Activated CD4-positive, alpha-beta T cell treated with anti-CD3 and anti-CD28 coated beads, Interleukin-2, amount 10 ng/mL, durations not matched to agents 7 days and 5 days (primary cell): ENCODE measurements at regions not wholly inside any gene's neighbourhood (a gene's known extent, or its start where the extent isn't known, plus 50 kb on each side); places are given as distances from the start of the nearest gene placed in this dataset.

Source experiments
- CTCF ChIA-PET: fragments of 350-600 bp; sonication (Branson Sonifier 250); formaldehyde crosslinking; loops from one replicate; lab custom pipeline; 2021; ENCODE audit warnings: antibody characterized with exemption; lab: Charles Lee
- POLR2A ChIA-PET: fragments of 350-600 bp; sonication (Branson Sonifier 250); formaldehyde crosslinking; loops from one replicate; lab custom pipeline; 2021; ENCODE audit warnings: antibody characterized with exemption; lab: Charles Lee
- DNase-seq: peaks from one replicate; pipeline ENCODE4 v3.0.0-alpha.2; 2020
- H3K27ac Mint-ChIP-seq: one replicate; pipeline ENCODE4 v1.8.0; 2021; ENCODE audit warnings: mild to moderate bottlenecking, moderate library complexity, mixed read lengths
- H3K27me3 Mint-ChIP-seq: one replicate; pipeline ENCODE4 v1.8.0; 2021; ENCODE audit warnings: mixed read lengths
- H3K36me3 Mint-ChIP-seq: one replicate; pipeline ENCODE4 v1.8.0; 2021; ENCODE audit warnings: low read depth, mixed read lengths
- H3K4me1 Mint-ChIP-seq: one replicate; pipeline ENCODE4 v1.8.0; 2021; ENCODE audit warnings: mixed read lengths
- H3K4me3 Mint-ChIP-seq: one replicate; pipeline ENCODE4 v1.8.0; 2021; ENCODE audit warnings: mild to moderate bottlenecking, moderate library complexity, mixed read lengths
- H3K9me3 Mint-ChIP-seq: one replicate; pipeline ENCODE4 v1.8.0; 2021; ENCODE audit warnings: mixed read lengths

- Mint-ChIP-seq H3K9me3 (no peaks in the 10 kb centered on the region), H3K27ac (no peak overlapping the region), H3K4me3 (no peak overlapping the region), H3K27me3 (peaks cover 7% of the 10 kb centered on the region), H3K4me1 (no peaks in the 10 kb centered on the region), H3K36me3 (no peaks in the 10 kb centered on the region)
- ChIA-PET CTCF (no interaction called here), POLR2A (no interaction called here)
- no peak for DNase-seq
Measured at GRCh38 chr13:100917011-100917410, 242.4 kb upstream of the TMTC4 start.

- no peak overlapping the region for H3K27ac Mint-ChIP-seq
- DNase-seq, result no peak
- H3K9me3 Mint-ChIP-seq, result no peaks in the 10 kb centered on the region
- ChIA-PET POLR2A (no interaction called here), CTCF (no interaction called here)
- peaks cover 12% of the 10 kb centered on the region for H3K27me3 Mint-ChIP-seq
- H3K4me3 Mint-ChIP-seq, result no peak overlapping the region
- H3K36me3 Mint-ChIP-seq, result no peaks in the 10 kb centered on the region
- H3K4me1 Mint-ChIP-seq, result no peaks in the 10 kb centered on the region
Measured at GRCh38 chr13:100913143-100913542, 238.5 kb upstream of the TMTC4 start.

GRCh38 chr13:100904293-100904976 lies 229.8 kb upstream of the TMTC4 start:
- ChIA-PET CTCF (interaction anchor here (0.6 to 0.7 kb wide), 2 partner anchors 10 to 48 kb away, joined by 3 to 5 read pairs; no protein-coding TSS in a partner anchor), POLR2A (no interaction called here)
- H3K36me3 Mint-ChIP-seq, result no peaks in the 10 kb centered on the region

DNA sequence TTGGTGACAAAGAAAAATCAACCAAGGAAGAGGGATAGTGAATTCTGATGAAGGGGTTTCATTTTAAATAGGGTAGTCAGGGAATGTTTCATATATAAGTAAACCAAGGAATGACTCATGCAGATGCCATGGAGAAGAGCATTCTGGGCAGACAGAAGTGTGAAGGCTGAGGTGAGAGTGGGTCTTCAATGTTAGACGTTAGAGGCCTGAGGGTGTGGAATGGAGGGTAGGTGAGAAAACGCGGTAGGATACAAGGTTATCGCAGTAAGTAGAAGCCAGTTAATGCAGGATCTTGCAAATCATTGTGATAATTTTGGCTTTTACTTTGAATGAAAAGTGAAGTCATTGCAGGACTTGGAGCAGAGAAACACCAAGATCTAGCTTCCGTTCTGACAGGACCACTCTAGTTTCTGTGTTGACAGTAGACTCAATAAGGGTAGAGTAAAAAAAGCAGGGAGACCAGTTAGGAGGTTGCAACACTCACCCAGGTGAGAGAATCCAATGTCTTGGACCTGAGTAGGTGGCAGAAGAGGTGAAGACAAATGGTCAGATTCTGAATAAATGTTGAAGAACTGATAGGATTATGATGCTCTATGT lies 225.2 kb upstream of the TMTC4 start:
- H3K36me3 Mint-ChIP-seq, result no peaks in the 10 kb centered on the region
- no peak overlapping the region for H3K4me3 Mint-ChIP-seq
- H3K4me1 Mint-ChIP-seq, result no peaks in the 10 kb centered on the region
- H3K27ac Mint-ChIP-seq, result no peak overlapping the region
- CTCF ChIA-PET, result no interaction called here
- no peaks in the 10 kb centered on the region for H3K9me3 Mint-ChIP-seq
- DNase-seq, result no peak
- H3K27me3 Mint-ChIP-seq, result peaks cover 2% of the 10 kb centered on the region
- POLR2A ChIA-PET, result no interaction called here

More at GRCh38 chr13:100904293-100904976, 229.8 kb upstream of the TMTC4 start:
- H3K27me3 Mint-ChIP-seq, result peaks cover 15% of the 10 kb centered on the region
- no peak overlapping the region for H3K27ac Mint-ChIP-seq
- no peaks in the 10 kb centered on the region for H3K9me3 Mint-ChIP-seq
- H3K4me1 Mint-ChIP-seq, result no peaks in the 10 kb centered on the region
- DNase-seq, result no peak
- H3K4me3 Mint-ChIP-seq, result no peak overlapping the region

- Mint-ChIP-seq H3K4me1 (no peaks in the 10 kb centered on the region), H3K27ac (no peak overlapping the region), H3K4me3 (no peak overlapping the region), H3K36me3 (no peaks in the 10 kb centered on the region), H3K9me3 (no peaks in the 10 kb centered on the region), H3K27me3 (peaks cover 5% of the 10 kb centered on the region)
- DNase-seq, result no peak
- POLR2A ChIA-PET, result no interaction called here
- CTCF ChIA-PET, result no interaction called here
Measured at GRCh38 chr13:100898431-100898830, 223.8 kb upstream of the TMTC4 start.

GRCh38 chr13:100895651-100896050 lies 221.1 kb upstream of the TMTC4 start:
- CTCF ChIA-PET, result no interaction called here
- Mint-ChIP-seq H3K36me3 (no peaks in the 10 kb centered on the region), H3K4me3 (no peak overlapping the region), H3K27me3 (peaks cover 3% of the 10 kb centered on the region), H3K4me1 (no peaks in the 10 kb centered on the region), H3K27ac (no peak overlapping the region), H3K9me3 (no peaks in the 10 kb centered on the region)
- no peak for DNase-seq
- POLR2A ChIA-PET, result no interaction called here

DNA sequence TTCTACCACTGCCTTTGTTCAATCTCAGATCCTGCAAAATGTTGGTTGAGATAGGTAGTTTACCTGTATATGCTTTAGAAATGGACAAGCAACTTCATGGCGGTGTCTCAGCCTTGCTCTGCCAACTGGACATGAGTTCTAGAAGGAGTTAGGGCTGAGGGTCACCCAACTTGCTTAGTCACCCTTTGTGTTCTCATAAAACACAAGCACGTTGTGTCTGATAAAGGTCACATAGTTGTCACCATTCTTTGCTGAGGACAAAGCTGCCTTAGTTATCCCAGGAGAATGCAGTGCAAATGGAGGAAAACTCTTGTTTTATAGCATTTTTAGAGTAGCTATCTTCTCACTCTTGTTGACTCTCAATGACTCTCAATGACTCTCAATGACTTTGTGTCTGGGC lies 218.4 kb upstream of the TMTC4 start:
- peaks cover 3% of the 10 kb centered on the region for H3K27me3 Mint-ChIP-seq
- POLR2A ChIA-PET, result no interaction called here
- H3K4me3 Mint-ChIP-seq, result no peak overlapping the region
- H3K4me1 Mint-ChIP-seq, result no peaks in the 10 kb centered on the region
- CTCF ChIA-PET, result interaction anchor here (1.3 kb wide), 1 partner anchor 15 kb away, joined by 4 read pairs; no protein-coding TSS in a partner anchor
- H3K36me3 Mint-ChIP-seq, result no peaks in the 10 kb centered on the region
- no peaks in the 10 kb centered on the region for H3K9me3 Mint-ChIP-seq
- no peak overlapping the region for H3K27ac Mint-ChIP-seq
- no peak for DNase-seq

- Mint-ChIP-seq H3K36me3 (no peaks in the 10 kb centered on the region), H3K4me3 (no peak overlapping the region), H3K4me1 (no peaks in the 10 kb centered on the region), H3K27me3 (peaks cover 3% of the 10 kb centered on the region), H3K9me3 (no peaks in the 10 kb centered on the region), H3K27ac (no peak overlapping the region)
- POLR2A ChIA-PET, result no interaction called here
- CTCF ChIA-PET, result no interaction called here
- no peak for DNase-seq
Measured at GRCh38 chr13:100890645-100891044, 216.1 kb upstream of the TMTC4 start.

DNA sequence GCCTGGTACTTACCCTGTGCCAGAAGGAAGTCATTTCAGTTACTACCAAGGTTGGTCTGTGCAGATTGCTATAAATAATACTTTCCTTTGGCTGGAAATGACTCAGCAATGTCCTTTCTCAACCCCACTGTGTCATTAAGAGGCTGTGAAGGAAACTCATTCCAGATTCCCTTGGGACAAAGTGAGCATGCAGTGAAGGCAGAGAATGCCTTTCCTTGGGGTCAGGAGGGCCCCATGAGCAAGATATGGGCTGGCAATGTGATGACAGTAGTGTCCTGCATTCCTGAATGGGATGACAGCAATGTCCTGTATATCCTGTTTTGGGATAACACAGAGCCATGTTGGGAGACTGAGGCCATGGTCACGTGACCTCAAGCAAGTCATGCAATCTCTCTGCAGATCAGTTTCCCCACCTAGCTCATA lies 213.1 kb upstream of the TMTC4 start:
- no peaks in the 10 kb centered on the region for H3K4me1 Mint-ChIP-seq
- no peak overlapping the region for H3K27ac Mint-ChIP-seq
- POLR2A ChIA-PET, result no interaction called here
- no peak for DNase-seq
- no peaks in the 10 kb centered on the region for H3K9me3 Mint-ChIP-seq
- H3K27me3 Mint-ChIP-seq, result no peaks in the 10 kb centered on the region
- CTCF ChIA-PET, result no interaction called here
- H3K4me3 Mint-ChIP-seq, result no peak overlapping the region
- H3K36me3 Mint-ChIP-seq, result no peaks in the 10 kb centered on the region

DNA sequence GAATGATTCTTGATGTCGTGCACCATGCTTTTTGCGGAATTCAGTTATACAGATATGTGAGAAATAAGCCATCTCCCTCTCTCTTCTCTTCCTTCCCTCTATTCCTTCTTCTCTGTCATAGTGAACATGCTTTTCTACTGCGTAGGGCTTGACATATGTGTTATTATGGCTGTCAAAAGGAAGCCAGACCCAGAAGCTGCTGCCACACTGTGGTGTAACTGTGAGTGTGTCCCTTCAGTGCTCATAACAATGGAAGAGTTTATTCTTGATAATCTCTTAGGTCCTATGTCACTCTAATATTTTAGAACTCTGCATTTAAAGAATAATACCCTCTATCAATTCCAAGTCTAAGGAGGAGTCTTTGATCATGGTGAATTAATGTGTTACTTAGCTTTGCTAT lies 208.9 kb upstream of the TMTC4 start:
- Mint-ChIP-seq H3K9me3 (no peaks in the 10 kb centered on the region), H3K4me1 (no peaks in the 10 kb centered on the region), H3K27ac (no peak overlapping the region), H3K36me3 (no peaks in the 10 kb centered on the region), H3K4me3 (no peak overlapping the region), H3K27me3 (no peaks in the 10 kb centered on the region)
- DNase-seq, result no peak
- CTCF ChIA-PET, result no interaction called here
- POLR2A ChIA-PET, result no interaction called here

DNA sequence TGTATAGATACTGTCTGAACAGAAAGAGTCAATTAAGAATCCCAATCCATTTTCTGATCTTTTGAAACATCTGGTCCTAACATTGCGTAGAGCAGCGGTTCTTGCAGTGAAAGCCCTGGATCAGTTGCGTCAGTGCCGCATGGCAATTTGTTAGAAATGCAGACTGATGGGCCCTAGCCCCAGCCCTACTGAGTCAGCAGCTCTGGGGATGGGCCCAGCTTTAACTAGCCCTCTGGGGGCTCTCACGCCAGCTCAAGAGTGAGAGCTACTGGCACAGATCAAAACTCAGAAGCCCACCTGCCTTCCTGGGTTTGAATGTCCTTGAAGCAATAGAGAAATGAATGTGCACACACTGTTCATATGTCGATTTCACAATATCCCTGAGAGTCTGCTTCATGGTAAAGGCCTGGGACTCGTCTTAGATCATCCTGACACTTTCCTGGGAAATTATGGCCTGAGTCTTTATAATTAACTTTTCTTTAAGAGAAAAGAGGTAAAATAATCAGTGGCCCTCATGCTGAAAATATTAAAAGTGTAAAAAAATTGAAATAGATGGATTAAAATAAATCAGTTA lies 206.8 kb upstream of the TMTC4 start:
- H3K27ac Mint-ChIP-seq, result no peak overlapping the region
- no peaks in the 10 kb centered on the region for H3K36me3 Mint-ChIP-seq
- H3K27me3 Mint-ChIP-seq, result no peaks in the 10 kb centered on the region

GRCh38 chr13:100880166-100880565 lies 205.6 kb upstream of the TMTC4 start:
- H3K27me3 Mint-ChIP-seq, result no peaks in the 10 kb centered on the region
- no peak overlapping the region for H3K4me3 Mint-ChIP-seq
- no peaks in the 10 kb centered on the region for H3K36me3 Mint-ChIP-seq
- POLR2A ChIA-PET, result no interaction called here
- CTCF ChIA-PET, result interaction anchor here (1.5 kb wide), 1 partner anchor 23 kb away, joined by 5 read pairs; no protein-coding TSS in a partner anchor
- no peak for DNase-seq
- no peak overlapping the region for H3K27ac Mint-ChIP-seq
- H3K4me1 Mint-ChIP-seq, result peaks cover 5% of the 10 kb centered on the region
- H3K9me3 Mint-ChIP-seq, result peaks cover 5% of the 10 kb centered on the region

More for the DNA sequence above, 206.8 kb upstream of the TMTC4 start:
- DNase-seq, result no peak
- H3K4me3 Mint-ChIP-seq, result no peak overlapping the region
- H3K9me3 Mint-ChIP-seq, result peaks cover 2% of the 10 kb centered on the region
- ChIA-PET CTCF (no interaction called here), POLR2A (no interaction called here)
- H3K4me1 Mint-ChIP-seq, result peaks cover under 1% of the 10 kb centered on the region

DNA sequence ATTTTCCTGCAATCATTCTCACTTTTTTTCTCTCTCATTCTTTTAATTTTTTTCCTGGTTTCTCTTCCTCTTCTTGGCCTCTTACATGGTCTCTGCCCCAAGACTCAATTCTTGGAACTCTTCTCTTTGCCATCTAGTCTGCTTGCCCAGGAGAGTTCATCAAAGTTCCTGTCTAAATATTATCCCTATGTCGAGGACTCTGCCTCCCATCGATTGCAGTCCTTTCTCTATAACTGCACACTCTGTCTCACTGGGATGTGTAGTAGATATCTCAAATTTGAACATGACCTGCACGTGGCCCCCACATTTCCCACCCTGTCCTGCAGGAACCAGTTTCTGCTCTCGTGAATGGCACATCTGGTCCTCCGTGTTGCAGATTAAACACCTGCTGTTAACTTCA lies 204.7 kb upstream of the TMTC4 start:
- DNase-seq, result no peak
- H3K9me3 Mint-ChIP-seq, result peaks cover 8% of the 10 kb centered on the region
- peaks cover 5% of the 10 kb centered on the region for H3K4me1 Mint-ChIP-seq
- CTCF ChIA-PET, result no interaction called here
- no peaks in the 10 kb centered on the region for H3K36me3 Mint-ChIP-seq
- POLR2A ChIA-PET, result no interaction called here
- no peaks in the 10 kb centered on the region for H3K27me3 Mint-ChIP-seq
- H3K27ac Mint-ChIP-seq, result no peak overlapping the region
- H3K4me3 Mint-ChIP-seq, result no peak overlapping the region
